ENCODE measurements at regions not wholly inside any gene's neighbourhood (a gene's known extent, or its start where the extent isn't known, plus 50 kb on each side); places are given as distances from the start of the nearest gene placed in this dataset.

DNA sequence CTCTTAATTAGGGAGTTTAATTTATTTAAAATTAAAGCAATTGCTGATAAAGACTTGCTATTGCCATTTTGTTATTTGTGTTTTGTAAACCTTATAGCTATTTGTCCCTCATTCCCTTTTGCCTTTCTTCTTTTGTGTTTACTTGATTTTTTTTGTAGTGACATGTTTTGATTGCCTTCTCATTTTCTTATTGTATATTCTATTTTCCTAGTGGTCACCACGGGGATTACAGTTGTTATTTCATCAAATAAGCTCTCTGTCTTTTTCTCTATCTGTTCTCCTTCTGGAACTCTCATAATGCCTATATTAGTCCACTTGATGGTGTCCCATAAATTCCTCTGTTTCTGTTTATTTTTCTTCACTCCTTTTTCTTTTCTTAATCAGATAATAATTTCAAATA lies 64.4 kb upstream of the FRY start:
- TF ChIP-seq, protein P1, sequence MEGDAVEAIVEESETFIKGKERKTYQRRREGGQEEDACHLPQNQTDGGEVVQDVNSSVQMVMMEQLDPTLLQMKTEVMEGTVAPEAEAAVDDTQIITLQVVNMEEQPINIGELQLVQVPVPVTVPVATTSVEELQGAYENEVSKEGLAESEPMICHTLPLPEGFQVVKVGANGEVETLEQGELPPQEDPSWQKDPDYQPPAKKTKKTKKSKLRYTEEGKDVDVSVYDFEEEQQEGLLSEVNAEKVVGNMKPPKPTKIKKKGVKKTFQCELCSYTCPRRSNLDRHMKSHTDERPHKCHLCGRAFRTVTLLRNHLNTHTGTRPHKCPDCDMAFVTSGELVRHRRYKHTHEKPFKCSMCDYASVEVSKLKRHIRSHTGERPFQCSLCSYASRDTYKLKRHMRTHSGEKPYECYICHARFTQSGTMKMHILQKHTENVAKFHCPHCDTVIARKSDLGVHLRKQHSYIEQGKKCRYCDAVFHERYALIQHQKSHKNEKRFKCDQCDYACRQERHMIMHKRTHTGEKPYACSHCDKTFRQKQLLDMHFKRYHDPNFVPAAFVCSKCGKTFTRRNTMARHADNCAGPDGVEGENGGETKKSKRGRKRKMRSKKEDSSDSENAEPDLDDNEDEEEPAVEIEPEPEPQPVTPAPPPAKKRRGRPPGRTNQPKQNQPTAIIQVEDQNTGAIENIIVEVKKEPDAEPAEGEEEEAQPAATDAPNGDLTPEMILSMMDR (IDR thresholded peaks at IDR 0.05; ENCODE audit: low read depth, low read length) = peak; percentile 15
- no peak overlapping the region for H3K4me3 ChIP-seq (ENCODE audit: low read depth, low read length)
- DNase-seq (ENCODE audit: low read depth, low spot score) = no peak
- in situ Hi-C loops (cut with HindIII; ENCODE audit: low sequenced_read_pairs) = no loop called here

DNA sequence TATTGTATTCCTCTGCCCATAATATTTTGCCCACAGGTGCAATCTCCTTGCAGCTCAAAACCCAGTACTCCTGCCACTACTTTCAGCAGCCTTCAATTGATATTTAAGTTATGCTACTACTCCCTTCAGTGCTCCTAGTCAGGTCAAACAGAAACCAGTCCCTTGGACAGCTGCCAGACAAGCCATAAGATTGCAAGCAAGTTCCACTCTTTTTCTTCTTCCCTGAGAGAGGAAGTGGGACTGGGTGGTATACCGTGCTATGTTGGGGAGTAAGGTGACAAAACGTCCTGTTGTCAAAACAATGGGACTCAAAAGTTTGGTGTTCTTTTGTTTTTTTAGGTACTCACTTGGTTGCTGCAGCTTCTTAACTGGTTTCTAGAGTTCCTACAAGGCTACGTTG lies 63.1 kb upstream of the FRY start:
- in situ Hi-C loops (cut with HindIII; ENCODE audit: low sequenced_read_pairs) = no loop called here
- TF ChIP-seq, protein P1 (IDR thresholded peaks at IDR 0.05; ENCODE audit: low read depth, low read length) = no peak
- H3K4me3 ChIP-seq (ENCODE audit: low read depth, low read length) = no peak overlapping the region
- no peak for DNase-seq (ENCODE audit: low read depth, low spot score)

DNA sequence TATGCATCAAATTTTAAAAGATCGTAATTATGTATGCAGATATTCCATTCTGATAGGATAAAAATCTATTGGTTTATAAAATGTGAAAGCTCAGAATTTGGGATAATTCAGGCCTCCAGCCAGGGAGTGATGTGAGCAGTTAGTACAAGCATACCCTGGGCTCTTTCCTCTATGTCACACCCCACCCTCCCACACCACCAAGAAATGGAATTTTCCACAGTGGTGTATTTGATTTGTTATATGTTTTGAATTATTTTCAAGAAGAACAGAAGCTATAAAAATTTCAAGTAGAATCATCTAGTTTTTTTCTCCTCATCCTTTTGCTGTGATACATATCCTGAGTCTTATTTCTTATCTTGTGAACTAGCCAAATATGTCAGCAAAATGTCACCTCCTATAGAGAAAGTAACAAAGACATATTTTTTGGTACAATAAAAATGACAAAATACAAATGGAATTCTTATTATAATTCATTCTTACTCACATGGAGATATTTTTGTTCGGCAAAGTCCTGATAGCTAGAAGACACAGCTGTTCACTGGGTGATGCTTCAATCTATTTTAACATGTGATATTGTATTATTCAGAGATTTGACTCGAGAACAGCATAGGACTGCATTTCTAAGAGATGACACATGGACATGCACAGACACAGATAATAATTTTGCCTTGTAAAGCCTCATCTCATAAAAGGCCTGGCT lies 61.2 kb upstream of the FRY start:
- in situ Hi-C loops (cut with HindIII; ENCODE audit: low sequenced_read_pairs) = no loop called here
- DNase-seq (ENCODE audit: low read depth, low spot score) = peak; percentile 59
- H3K4me3 ChIP-seq (ENCODE audit: low read depth, low read length) = no peak overlapping the region
- TF ChIP-seq, protein P1 (IDR thresholded peaks at IDR 0.05; ENCODE audit: low read depth, low read length) = no peak

DNA sequence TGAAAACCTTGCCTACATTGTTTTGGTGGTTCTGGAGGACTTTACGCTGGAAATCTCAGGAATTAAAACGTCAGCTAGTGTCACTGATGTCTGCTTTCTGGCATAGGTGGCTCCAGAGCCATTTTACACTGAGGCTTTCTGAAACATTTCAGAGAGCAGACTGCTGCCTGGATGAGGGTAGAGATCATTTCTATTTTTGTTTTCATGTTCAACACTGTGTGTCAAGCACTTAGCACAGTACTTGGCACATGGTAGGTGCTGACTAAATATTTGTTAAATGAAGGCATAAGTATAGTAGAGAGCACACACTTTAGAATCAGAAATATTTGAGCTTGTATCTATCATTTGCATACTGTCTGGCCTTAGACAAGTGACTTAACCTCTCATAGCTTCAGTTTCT lies 59.1 kb upstream of the FRY start:
- in situ Hi-C loops (cut with HindIII; ENCODE audit: low sequenced_read_pairs) = no loop called here
- TF ChIP-seq, protein P1 (IDR thresholded peaks at IDR 0.05; ENCODE audit: low read depth, low read length) = no peak
- no peak for DNase-seq (ENCODE audit: low read depth, low spot score)
- no peak overlapping the region for H3K4me3 ChIP-seq (ENCODE audit: low read depth, low read length)

DNA sequence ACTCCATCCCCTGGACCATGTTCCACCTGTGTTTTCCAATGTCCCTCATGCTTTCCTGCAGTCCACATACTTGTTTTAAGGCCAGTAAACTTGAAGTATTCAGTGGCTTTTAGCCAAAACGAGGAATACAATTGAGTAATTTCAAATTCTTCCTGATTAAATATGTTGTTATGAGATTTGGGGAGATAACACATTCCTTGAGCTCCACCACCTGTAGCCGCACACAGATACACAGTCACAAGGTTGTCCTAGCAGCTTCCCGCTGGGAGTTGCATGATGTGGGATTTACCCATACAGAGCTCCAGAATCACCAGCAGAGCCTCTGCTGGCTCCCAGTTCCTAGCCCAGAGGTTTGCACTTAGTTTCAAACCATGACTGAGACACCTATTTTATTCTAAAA lies 53.6 kb upstream of the FRY start:
- in situ Hi-C loops (cut with HindIII; ENCODE audit: low sequenced_read_pairs) = no loop called here
- no peak for DNase-seq (ENCODE audit: low read depth, low spot score)
- TF ChIP-seq, protein P1 (IDR thresholded peaks at IDR 0.05; ENCODE audit: low read depth, low read length) = no peak
- no peak overlapping the region for H3K4me3 ChIP-seq (ENCODE audit: low read depth, low read length)

DNA sequence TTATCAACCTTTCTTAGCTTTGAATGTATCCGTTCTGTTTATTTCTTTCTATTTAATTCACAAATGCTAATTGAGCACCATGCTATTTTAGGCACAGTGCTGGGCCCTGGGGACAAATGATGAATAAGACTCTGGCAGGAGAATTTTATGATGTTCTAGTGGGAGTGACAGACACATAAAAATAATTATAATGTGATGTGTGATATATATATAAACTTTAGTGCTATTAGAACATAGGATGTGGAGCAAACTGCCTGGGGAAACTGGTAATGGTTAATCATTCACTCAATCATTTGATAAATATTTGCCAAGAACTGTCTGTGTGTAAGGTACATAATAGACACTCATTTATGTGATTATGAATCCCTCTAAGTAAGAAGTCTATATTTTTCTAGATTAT lies 50.7 kb upstream of the FRY start:
- in situ Hi-C loops (cut with HindIII; ENCODE audit: low sequenced_read_pairs) = no loop called here
- no peak for DNase-seq (ENCODE audit: low read depth, low spot score)
- H3K4me3 ChIP-seq (ENCODE audit: low read depth, low read length) = no peak overlapping the region
- TF ChIP-seq, protein P1 (IDR thresholded peaks at IDR 0.05; ENCODE audit: low read depth, low read length) = no peak
